ENCODE measurements at regions not wholly inside any gene's neighbourhood (a gene's known extent, or its start where the extent isn't known, plus 50 kb on each side); places are given as distances from the start of the nearest gene placed in this dataset.
"Not testable (repeated sequence)": the region's sequence is repeated elsewhere in the genome, so short reads cannot be mapped to it uniquely, and the experiment has no call there.

DNA sequence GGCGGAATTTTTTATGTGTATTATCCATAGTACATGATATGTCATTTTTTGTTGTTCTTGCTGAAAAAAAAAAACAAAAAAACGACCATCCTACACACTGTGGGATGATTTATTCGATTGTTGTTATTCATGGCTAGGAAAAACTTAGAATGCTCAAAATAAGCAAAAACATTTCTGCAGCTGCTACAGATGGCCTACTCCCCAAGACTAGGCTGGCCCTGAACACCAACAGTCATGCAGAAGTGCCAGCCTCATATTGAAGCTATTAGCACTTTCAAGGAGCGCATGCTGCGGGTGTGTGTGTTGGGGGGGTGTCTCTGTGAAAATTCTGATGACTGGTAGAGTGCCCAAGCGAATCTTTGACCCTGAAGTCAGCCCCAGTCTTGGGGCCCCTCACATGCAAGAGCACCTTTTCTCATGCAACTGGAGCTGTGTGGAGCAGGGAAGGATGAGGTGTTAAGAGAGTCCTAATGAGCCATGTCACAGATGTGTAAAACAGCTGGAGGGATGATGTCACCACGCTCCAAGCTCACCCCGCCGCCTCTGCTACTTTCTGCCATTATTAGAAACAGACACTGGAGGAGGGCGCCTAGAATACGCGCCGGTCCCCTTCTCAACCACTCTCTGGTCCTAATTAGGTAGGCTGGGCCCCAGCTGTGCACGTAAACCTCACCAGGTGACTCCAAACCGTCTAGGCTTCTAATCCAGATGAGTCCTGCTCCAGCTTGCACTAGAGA lies 61.0 kb upstream of the SMIM23 start:
- DNase-seq = no peak

DNA sequence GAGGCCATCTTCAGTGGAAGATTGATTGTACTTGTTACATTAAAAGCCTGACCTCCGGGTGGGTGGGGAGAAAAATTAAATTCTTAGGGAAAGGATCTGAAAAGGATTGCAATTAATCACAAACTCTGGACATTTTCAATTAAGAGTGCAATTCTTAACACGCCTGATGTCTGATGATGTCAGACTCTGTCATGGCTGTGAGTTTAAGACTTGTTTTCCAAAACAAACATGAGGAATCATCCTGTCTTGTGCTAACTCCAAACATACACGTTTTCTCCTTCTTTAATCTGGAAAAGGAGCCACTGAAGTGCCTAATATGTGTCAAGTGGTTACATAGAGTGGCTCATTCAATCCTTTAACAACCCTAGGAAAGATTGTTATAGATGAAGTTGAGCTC lies 60.4 kb upstream of the SMIM23 start:
- DNase-seq = no peak

GRCh38 chr5:171726819-171727218 lies 58.8 kb upstream of the SMIM23 start:
- not testable (repeated sequence) for DNase-seq

DNA sequence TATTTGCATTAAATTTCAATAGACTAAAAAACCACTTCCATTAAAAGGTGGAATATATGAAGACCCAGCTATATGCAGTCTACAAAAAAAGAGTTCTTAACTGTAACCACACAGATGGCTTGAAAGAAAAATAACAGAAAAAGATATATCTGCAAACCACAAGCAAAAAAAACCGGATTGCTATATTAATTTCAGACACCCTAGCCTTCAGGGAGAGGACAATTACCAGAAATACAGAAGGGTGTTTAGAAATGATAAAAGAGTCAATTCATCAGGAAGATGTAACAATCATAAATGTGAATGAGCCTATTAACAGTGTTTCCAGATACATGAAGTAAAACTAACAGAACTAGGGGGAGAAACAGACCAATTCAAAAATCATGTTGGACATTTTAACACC lies 56.9 kb upstream of the SMIM23 start:
- no peak for DNase-seq

Measured in T-helper 1 cell (primary cell).